Stimulated activated CD4-positive, alpha-beta T cell treated with anti-CD3 and anti-CD28 coated beads, Interleukin-1b, Interleukin-23, amount 100 ng/mL, for 48 hours (primary cell): ENCODE measurements at regions not wholly inside any gene's neighbourhood (a gene's known extent, or its start where the extent isn't known, plus 50 kb on each side); places are given as distances from the start of the nearest gene placed in this dataset.
"Not testable (repeated sequence)": the region's sequence is repeated elsewhere in the genome, so short reads cannot be mapped to it uniquely, and the experiment has no call there.

Experiments
- DNase-seq: peaks from one replicate; pipeline ENCODE4 v3.0.0-alpha.2; 2020

GRCh38 chr5:74454263-74455030, 186.1 kb downstream of the ENC1 start:
- no peak for DNase-seq

DNA sequence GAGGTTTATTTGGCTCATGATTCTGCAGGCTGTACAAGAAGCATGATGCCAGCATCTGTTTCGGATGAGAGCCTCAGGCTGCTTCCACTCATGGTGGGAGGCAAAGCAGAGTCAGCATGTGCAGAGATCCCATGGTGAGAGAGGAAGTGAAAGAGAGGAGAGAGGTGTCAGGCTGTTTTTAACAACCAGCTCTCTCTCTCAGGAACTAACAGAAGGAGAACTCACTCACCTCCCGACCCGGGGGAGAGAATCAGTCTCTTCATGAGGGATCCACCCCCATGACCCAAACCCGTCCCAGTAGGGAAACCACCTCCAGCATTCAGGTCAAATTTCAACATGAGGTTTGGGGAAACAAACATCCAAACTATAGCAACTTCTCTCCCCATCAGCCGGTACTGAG, 187.7 kb downstream of the ENC1 start:
- no peak for DNase-seq

GRCh38 chr5:74450095-74450494, 190.4 kb downstream of the ENC1 start:
- no peak for DNase-seq

DNA sequence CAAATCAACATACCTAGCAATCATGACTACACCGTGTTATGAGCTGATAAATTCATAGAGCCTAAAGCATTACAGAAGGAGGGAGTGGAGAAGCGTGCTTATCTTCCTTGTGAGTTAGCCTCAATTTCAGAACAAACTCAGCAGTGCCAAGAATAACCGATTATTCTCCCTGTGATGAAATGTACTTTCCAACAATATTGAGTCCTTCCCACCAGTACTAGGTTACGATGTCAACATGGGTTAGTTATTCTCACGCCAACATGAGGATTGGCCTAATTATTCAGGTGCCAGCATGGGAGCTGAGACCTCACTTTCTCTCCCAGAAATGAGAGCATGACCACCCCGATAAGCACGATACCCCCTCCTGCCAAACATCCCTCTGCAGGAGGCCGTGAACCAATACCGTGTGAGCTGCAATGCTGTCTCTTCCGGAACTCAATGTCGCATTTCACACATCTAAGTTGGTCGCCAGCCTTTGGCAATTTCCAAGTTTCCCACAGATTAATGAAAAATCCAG, 193.7 kb downstream of the ENC1 start:
- DNase-seq = no peak

GRCh38 chr5:74442466-74442865, 198.1 kb downstream of the ENC1 start:
- DNase-seq = no peak

GRCh38 chr5:74441616-74442015, 198.9 kb downstream of the ENC1 start:
- no peak for DNase-seq

- no peak for DNase-seq
These were observed 200.2 kb downstream of the ENC1 start for GRCh38 chr5:74440341-74440740.

DNA sequence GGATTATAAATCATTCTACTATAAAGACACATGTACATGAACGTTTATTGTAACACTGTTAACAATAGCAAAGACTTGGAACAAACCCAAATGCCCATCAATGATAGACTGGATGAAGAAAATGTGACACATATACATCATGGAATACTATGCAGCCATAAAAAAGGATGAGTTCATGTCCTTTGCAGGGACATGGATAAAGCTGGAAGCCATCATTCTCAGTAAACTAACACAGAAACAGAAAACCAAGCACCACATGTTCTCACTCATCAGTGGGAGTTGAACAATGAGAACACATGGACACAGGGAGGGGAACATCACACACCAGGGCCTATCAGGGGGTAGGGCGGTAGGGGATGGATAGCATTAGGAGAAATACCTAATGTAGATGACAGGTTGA, 202.7 kb downstream of the ENC1 start:
- DNase-seq = not testable (repeated sequence)

DNA sequence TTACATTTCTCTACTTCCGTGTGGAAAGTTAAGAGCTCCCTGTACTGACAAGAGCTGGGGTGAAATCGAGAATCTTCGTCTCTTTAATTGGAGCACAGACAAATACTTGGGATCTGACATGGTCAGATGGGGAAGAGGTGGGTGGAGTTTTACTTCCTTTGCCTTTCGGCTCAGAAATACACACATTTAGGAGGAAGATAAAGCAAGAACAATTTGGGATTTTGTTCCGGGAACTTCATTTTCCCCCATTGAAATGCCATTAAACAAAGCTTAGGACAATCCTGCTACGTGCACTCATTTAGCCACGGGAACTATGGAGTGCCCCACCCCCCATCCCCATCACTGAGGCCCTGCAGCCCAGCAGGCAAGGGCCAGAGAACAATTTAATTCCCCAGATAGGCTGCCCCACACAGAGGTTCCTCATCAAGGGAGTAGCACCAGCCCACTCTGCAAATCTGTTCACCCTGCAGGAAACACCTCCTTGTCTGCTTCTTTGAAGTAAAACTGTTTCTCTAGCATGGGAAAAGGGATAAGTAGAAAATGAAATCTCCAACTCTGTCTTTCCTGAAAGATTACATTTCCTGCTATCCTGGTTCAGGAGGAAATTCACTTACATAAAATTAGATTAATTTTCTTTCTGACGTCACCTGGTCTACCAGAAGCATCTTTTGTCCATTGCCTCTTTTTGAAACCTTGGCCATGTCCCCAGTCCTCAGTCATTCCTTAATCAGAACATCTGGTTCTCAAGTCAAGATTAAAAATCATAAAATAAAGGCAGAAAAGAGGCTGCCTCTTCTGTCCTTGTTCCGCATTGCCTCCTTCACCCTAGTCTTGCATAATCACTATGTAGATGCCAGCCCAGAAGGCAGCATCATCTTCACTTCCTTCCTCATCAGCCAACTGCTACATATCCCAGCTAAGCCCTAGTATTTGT, 206.4 kb downstream of the ENC1 start:
- no peak for DNase-seq

- no peak for DNase-seq
These were observed 207.2 kb downstream of the ENC1 start for GRCh38 chr5:74433255-74433895.

GRCh38 chr5:74432721-74433120, 207.8 kb downstream of the ENC1 start:
- no peak for DNase-seq

DNA sequence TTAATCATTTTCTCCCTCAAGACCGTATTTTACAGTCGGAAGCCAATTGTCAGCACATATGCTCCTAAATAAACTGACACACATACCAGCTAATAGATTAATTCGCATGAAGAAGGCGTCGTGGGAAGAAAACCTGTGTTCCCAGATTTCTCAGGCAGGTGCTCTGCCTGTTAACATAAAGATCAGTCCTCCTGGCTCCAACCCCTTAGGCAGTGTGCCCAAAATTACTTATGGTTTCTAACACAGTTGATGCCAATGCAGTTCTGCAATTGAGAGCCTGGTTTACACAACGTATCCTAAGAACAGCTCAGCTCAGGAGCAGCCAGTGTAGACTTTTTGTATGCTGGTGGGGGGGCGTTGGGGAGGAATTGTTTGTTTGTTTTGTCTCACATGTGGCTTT, 208.3 kb downstream of the ENC1 start:
- no peak for DNase-seq

- no peak for DNase-seq
These were observed 209.2 kb downstream of the ENC1 start for GRCh38 chr5:74431290-74431669.

DNA sequence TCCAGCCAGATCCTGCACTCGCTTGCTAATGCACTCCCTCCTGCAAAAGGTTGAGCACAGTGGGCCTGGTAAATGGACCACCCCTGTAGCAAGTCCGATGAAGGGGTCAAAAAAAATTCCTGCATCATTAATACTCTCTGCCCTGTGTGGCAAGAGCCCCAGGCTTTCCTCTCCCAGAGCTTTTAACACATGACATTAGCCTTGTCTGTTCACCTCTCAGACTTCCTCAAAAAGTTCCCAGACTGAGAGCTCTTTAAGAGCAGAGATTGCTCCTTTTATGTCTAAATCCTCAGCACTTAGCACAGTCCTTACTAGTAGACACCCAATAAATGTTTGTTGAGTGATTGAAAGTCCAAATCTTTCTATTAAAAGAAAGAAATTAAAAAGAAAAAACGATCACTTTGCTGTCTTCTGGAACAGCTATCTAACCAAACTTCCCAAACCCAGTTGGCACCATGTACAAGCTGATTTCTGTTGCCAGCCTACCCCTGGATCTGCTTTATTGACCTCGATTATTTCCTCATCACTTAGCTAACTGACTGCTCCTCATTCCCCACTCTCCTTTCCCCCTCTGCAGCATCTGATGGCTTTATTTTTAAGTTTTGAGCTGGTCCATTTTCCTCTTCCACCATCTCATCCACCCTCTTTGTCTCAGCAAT, 209.8 kb downstream of the ENC1 start:
- DNase-seq = no peak

DNA sequence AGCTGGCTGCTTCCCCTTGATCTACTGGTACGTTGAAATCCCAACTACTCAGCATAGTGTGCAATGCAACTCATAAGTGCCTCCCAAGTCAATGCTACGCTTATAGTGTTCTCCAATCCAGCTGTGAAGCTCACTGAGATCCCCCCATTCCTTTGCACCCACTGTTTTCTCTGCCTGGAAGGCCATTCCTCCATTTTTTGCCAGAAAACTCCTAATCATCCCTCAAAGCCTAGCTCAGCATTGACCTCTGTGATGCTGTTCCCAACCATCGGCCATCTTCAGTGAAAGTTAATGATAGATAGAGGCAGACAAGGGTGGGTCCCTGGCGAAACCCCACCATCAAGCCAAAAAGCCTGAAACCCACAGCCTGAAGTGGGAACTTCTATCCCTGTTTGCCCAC, 211.0 kb downstream of the ENC1 start:
- DNase-seq = no peak

- DNase-seq = no peak
These were observed 211.7 kb downstream of the ENC1 start for GRCh38 chr5:74428876-74429275.

- no peak for DNase-seq
These were observed 212.3 kb downstream of the ENC1 start for GRCh38 chr5:74428275-74428674.

GRCh38 chr5:74426506-74426905, 214.0 kb downstream of the ENC1 start:
- DNase-seq = no peak

DNA sequence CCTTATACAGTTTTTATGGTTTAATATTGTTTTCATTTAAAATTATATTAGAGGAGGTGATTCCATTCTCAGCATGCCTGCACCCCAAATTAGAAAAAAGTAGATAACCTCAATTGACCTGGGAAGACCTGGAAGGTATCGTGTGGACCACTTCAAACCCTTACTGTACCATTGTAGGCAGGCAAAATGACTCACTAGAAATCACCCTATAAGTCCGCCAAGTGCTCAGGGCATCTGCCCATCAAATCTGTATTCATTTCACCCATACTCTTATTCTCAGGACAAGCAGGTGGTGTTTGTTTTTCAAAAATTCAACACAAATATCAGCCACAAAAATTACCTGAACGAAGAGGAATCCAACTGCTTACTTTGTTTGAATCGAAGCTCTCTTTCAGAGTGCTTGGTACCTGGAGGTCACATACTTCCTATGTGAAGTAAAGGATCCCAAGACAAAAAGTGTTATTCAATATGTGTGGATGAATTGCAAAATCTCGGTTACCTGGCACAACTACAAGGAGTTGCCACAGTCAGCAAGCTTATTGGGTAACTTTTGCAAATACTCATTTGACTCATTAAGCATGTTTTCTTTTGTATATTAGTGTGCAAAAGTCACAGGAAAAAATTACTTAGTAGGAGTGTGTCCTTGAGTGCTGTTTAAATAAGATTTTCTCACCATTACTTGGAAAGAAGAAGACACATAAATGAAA, 216.2 kb downstream of the ENC1 start:
- DNase-seq = no peak

GRCh38 chr5:74423383-74423782, 217.1 kb downstream of the ENC1 start:
- no peak for DNase-seq

- DNase-seq = no peak
These were observed 217.9 kb downstream of the ENC1 start for GRCh38 chr5:74422671-74423070.

DNA sequence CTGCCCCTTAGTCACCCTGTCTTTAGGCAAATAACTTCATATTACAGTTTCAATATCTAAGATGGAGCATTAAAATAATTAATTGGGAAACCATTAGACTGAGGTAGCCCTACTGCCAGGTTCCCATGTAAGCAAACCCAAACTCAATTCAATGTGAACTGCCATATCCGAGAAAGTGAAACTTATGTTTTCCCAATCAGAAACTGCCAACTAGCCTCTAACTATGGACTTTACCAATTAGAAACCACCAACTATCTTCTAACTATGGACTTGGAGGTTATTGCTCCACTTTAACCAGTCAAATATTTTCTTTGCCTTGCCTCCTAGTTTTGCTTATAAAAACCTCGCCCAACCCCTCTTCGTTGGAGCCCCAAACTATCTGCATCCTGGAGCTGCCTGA, 218.5 kb downstream of the ENC1 start:
- DNase-seq = no peak
